ENCODE measurements at regions not wholly inside any gene's neighbourhood (a gene's known extent, or its start where the extent isn't known, plus 50 kb on each side); places are given as distances from the start of the nearest gene placed in this dataset.

DNA sequence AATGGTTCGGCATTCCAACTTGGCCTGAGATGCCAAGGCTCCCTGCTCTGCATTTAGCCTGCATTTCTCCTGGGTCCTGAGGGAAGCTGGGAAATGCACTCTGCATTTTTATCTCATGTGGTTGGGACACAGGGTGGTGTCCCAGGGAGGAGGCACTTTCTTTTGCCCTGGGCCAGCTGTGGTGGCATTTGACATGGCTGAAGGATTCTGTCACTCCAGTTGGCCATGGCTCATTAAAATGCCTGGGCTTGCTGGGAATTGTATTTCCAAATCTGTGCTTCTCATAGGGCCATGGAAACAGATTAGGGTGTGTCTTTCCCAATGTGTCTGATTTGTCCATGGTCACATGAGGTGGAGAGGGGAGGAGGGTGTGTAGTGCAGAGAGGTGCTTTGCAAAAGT, 128.3 kb upstream of the RGMA start (continued):
- TF ChIP-seq PBX3 (IDR thresholded peaks at IDR 0.05) (no peak), RFX5 (IDR thresholded peaks at IDR 0.05; ENCODE audit: low read length) (no peak), POLR2AphosphoS5 (IDR thresholded peaks at IDR 0.05; ENCODE audit: low read depth, low read length) (no peak), GABPA (IDR thresholded peaks at IDR 0.05; ENCODE audit: low read depth) (no peak), CHD2 (IDR thresholded peaks at IDR 0.05; ENCODE audit: low read length, partially characterized antibody) (no peak)
- TF ChIP-seq, protein P1, sequence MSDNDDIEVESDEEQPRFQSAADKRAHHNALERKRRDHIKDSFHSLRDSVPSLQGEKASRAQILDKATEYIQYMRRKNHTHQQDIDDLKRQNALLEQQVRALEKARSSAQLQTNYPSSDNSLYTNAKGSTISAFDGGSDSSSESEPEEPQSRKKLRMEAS (IDR thresholded peaks at IDR 0.05; ENCODE audit: low read depth): no peak

DNA sequence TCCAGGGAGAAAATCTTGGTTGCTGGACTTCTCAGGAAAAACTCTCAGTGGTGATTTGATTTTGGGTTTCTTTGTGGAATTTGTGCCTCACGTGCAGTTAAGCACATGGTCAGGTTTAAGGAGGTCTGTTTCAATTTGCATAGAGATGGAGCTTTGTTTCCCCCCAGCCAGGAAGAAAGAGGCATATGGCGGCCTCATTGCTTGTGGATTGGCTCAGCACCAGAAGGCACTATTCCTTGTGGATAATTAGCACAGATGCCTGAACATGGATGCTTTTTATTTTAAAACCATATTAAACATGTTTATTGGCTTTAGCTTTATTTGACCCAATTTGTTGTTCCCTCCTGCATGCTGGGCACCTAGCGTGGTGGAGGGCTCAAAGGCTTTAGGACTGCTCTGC, 125.1 kb upstream of the RGMA start:
- H3K79me2 ChIP-seq (ENCODE audit: insufficient read depth): no peaks in the 10 kb centered on the region
- no peak for TF ChIP-seq MEF2A (IDR thresholded peaks at IDR 0.05; ENCODE audit: borderline replicate concordance, low read depth)
- TF ChIP-seq PBX3 (IDR thresholded peaks at IDR 0.05): no peak
- no peak for TF ChIP-seq SIN3A (IDR thresholded peaks at IDR 0.05; ENCODE audit: borderline replicate concordance, low read depth, low read length)
- no peak for TF ChIP-seq SMC3 (IDR thresholded peaks at IDR 0.05; ENCODE audit: low read depth, low read length)
- TF ChIP-seq TCF12 (IDR thresholded peaks at IDR 0.05): no peak
- no peak for TF ChIP-seq NFIC (IDR thresholded peaks at IDR 0.05; ENCODE audit: borderline replicate concordance)
- 31% methylated on average over 3 of the region's 3 CpGs for WGBS (ENCODE audit: low lambda C conversion rate)
- H3K36me3 ChIP-seq (replicated peaks in 1 of 2; ENCODE audit: control insufficient read depth in 1 of 2, insufficient read depth in 2 of 2, low read length in 1 of 2): no peaks in the 10 kb centered on the region
- H3K9me2 ChIP-seq: no peaks in the 10 kb centered on the region
- H3K4me2 ChIP-seq: no peak overlapping the region
- H3K9ac ChIP-seq: no peak overlapping the region
- ChIA-PET POLR2A (no interaction called here), CTCF (interaction anchor here (0.6 to 1.7 kb wide), 2 partner anchors 282 to 761 kb away, joined by 3 to 4 read pairs; no protein-coding TSS in a partner anchor)
- H2AFZ ChIP-seq (ENCODE audit: low read depth): no peak overlapping the region
- DNase-seq: no peak
- no peak overlapping the region for H3K27ac ChIP-seq (ENCODE audit: low read depth in 2 of 2, low read length in 1 of 2)
- no peaks in the 10 kb centered on the region for H3K27me3 ChIP-seq (ENCODE audit: insufficient read depth)
- no peak overlapping the region for H3K4me3 ChIP-seq (ENCODE audit: low read depth in 2 of 2, low read length in 1 of 2)
- no peaks in the 10 kb centered on the region for H4K20me1 ChIP-seq (ENCODE audit: insufficient read depth)
- peaks cover 6% of the 10 kb centered on the region; the same call in 1 of the 2 replicates for H3K9me3 ChIP-seq
- H3K4me1 ChIP-seq (ENCODE audit: control insufficient read depth in 1 of 2, insufficient read depth in 2 of 2, low read depth in 1 of 2, low read length in 1 of 2): no peaks in the 10 kb centered on the region
- H3F3A ChIP-seq (replicated peaks; ENCODE audit: insufficient read depth): no peaks in the 10 kb centered on the region

DNA sequence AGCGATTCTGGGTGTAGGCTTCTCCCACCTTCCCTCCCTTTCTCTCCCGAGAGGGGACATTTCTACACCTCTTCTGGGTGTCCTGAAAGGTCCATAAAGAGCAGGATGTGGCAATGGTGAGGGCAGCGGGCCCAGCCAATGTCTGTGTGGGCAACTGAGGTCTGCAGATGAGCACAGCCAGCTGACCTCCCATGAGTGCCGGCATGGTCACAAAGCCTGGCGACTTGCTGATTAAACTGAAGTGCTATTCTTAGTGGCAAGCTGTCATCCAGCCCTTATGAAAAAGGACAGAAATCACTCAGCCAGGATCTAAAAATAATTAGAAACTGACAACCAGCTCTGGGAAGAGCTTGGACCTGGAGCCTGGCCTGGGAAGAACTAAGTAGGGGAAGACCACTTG, 124.3 kb upstream of the RGMA start:
- TF ChIP-seq, protein P2, sequence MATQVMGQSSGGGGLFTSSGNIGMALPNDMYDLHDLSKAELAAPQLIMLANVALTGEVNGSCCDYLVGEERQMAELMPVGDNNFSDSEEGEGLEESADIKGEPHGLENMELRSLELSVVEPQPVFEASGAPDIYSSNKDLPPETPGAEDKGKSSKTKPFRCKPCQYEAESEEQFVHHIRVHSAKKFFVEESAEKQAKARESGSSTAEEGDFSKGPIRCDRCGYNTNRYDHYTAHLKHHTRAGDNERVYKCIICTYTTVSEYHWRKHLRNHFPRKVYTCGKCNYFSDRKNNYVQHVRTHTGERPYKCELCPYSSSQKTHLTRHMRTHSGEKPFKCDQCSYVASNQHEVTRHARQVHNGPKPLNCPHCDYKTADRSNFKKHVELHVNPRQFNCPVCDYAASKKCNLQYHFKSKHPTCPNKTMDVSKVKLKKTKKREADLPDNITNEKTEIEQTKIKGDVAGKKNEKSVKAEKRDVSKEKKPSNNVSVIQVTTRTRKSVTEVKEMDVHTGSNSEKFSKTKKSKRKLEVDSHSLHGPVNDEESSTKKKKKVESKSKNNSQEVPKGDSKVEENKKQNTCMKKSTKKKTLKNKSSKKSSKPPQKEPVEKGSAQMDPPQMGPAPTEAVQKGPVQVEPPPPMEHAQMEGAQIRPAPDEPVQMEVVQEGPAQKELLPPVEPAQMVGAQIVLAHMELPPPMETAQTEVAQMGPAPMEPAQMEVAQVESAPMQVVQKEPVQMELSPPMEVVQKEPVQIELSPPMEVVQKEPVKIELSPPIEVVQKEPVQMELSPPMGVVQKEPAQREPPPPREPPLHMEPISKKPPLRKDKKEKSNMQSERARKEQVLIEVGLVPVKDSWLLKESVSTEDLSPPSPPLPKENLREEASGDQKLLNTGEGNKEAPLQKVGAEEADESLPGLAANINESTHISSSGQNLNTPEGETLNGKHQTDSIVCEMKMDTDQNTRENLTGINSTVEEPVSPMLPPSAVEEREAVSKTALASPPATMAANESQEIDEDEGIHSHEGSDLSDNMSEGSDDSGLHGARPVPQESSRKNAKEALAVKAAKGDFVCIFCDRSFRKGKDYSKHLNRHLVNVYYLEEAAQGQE (IDR thresholded peaks at IDR 0.05; ENCODE audit: low read depth, low read length): no peak
- TF ChIP-seq TCF12 (IDR thresholded peaks at IDR 0.05) (no peak), CHD2 (IDR thresholded peaks at IDR 0.05; ENCODE audit: low read length, partially characterized antibody) (no peak), EP300 (IDR thresholded peaks at IDR 0.05; ENCODE audit: borderline replicate concordance in 1 of 2, low read depth in 1 of 2, low read length in 1 of 2) (no peak)

More for the DNA sequence above, 124.3 kb upstream of the RGMA start:
- Histone ChIP-seq H3K27ac (ENCODE audit: low read depth in 2 of 2, low read length in 1 of 2) (no peak overlapping the region), H3K4me3 (ENCODE audit: low read depth in 2 of 2, low read length in 1 of 2) (no peak overlapping the region), H2AFZ (ENCODE audit: low read depth) (no peak overlapping the region), H3K9me3 (peaks cover 6% of the 10 kb centered on the region; the same call in 1 of the 2 replicates), H3K79me2 (ENCODE audit: insufficient read depth) (no peaks in the 10 kb centered on the region), H3K9me2 (no peaks in the 10 kb centered on the region), H3K36me3 (replicated peaks in 1 of 2; ENCODE audit: control insufficient read depth in 1 of 2, insufficient read depth in 2 of 2, low read length in 1 of 2) (no peaks in the 10 kb centered on the region), H3K4me1 (ENCODE audit: control insufficient read depth in 1 of 2, insufficient read depth in 2 of 2, low read depth in 1 of 2, low read length in 1 of 2) (no peaks in the 10 kb centered on the region), H3K9ac (no peak overlapping the region), H4K20me1 (ENCODE audit: insufficient read depth) (no peaks in the 10 kb centered on the region), H3K27me3 (ENCODE audit: insufficient read depth) (no peaks in the 10 kb centered on the region), H3K4me2 (no peak overlapping the region), H3F3A (replicated peaks; ENCODE audit: insufficient read depth) (no peaks in the 10 kb centered on the region)
- ChIA-PET POLR2A (no interaction called here), CTCF (interaction anchor here (1.7 kb wide), 1 partner anchor 762 kb away, joined by 4 read pairs; no protein-coding TSS in a partner anchor)
- 35% methylated on average over 5 of the region's 5 CpGs for WGBS (ENCODE audit: low lambda C conversion rate)
- no peak for DNase-seq

Measured in SK-N-SH (cell line).